Dermis blood vessel endothelial cell (primary cell): ENCODE measurements at regions not wholly inside any gene's neighbourhood (a gene's known extent, or its start where the extent isn't known, plus 50 kb on each side); places are given as distances from the start of the nearest gene placed in this dataset.
"Not testable (repeated sequence)": the region's sequence is repeated elsewhere in the genome, so short reads cannot be mapped to it uniquely, and the experiment has no call there.

Experiments
- DNase-seq: peaks from one replicate; pipeline ENCODE4 v3.0.0; 2010

- no peak for DNase-seq
Measured at GRCh38 chr19:34574704-34575103, 93.1 kb downstream of the WTIP start.

- DNase-seq: no peak
Measured at GRCh38 chr19:34573226-34573864, 91.8 kb downstream of the WTIP start.

GRCh38 chr19:34570140-34570539 lies 88.6 kb downstream of the WTIP start:
- DNase-seq: not testable (repeated sequence)

- not testable (repeated sequence) for DNase-seq
Measured at GRCh38 chr19:34562344-34562743, 80.8 kb downstream of the WTIP start.
